OCI-LY3 (cell line): ENCODE measurements at regions not wholly inside any gene's neighbourhood (a gene's known extent, or its start where the extent isn't known, plus 50 kb on each side); places are given as distances from the start of the nearest gene placed in this dataset.

Experiments used
- H2AFZ ChIP-seq: fragments of 200-600, 300-600 bp; shearing (Covaris generic); 2 replicates; pipeline ENCODE4 v1.6.0; 2014; ENCODE audit warnings: antibody characterized with exemption, low read depth, low read length
- H3K27ac ChIP-seq: fragments of 200-600, 300-600 bp; sonication (generic); 2 replicates; pipeline ENCODE4 v1.5.1; 2014; ENCODE audit warnings: mild to moderate bottlenecking, low read length, moderate library complexity, mixed read lengths
- H3K27me3 ChIP-seq: fragments of 200-600, 300-600 bp; sonication (generic); 2 replicates; pipeline ENCODE4 v1.6.1; 2014; ENCODE audit warnings: low read depth, low read length, mixed read lengths
- H3K36me3 ChIP-seq: fragments of 200-600, 300-600 bp; sonication (generic); replicated peaks from 2 replicates; pipeline ENCODE3; 2014; ENCODE audit warnings: low read depth, low read length, mixed read lengths
- H3K4me1 ChIP-seq: fragments of 300-600, 200-600 bp; sonication (generic); 2 replicates; pipeline ENCODE4 v1.6.1; 2014; ENCODE audit warnings: low read length, mixed read lengths
- H3K4me2 ChIP-seq: fragments of 200-600, 300-600 bp; sonication (generic); 2 replicates; pipeline ENCODE4 v1.6.1; 2014; ENCODE audit warnings: low read length, mixed read lengths
- H3K4me3 ChIP-seq: fragments of 300-600, 200-600 bp; sonication (generic); 2 replicates; pipeline ENCODE4 v1.5.1; 2014; ENCODE audit warnings: antibody characterized with exemption, mild to moderate bottlenecking, low read length, moderate library complexity
- H3K79me2 ChIP-seq: fragments of 300-600, 200-600 bp; shearing (Covaris generic); 2 replicates; pipeline ENCODE4 v1.6.1; 2014; ENCODE audit warnings: mild to moderate bottlenecking, low read length, mixed read lengths
- H3K9ac ChIP-seq: fragments of 300-600, 200-600 bp; shearing (Covaris generic); 2 replicates; pipeline ENCODE4 v1.6.0; 2014; ENCODE audit warnings: mild to moderate bottlenecking, low read length, moderate library complexity
- H3K9me3 ChIP-seq: fragments of 200-600, 300-600 bp; shearing (Covaris generic); 2 replicates; pipeline ENCODE4 v1.6.1; 2014; ENCODE audit warnings: low read length, mixed read lengths; ENCODE audit not compliant: insufficient read depth
- H4K20me1 ChIP-seq: fragments of 200-600, 300-600 bp; sonication (generic); 2 replicates; pipeline ENCODE4 v1.6.1; 2016; ENCODE audit warnings: low read length, mixed read lengths; ENCODE audit not compliant: insufficient read depth
- CTCF ChIP-seq: fragments of 200-600, 300-600 bp; sonication (generic); IDR thresholded peaks from 2 replicates; pipeline ENCODE4 v1.5.1; 2014; ENCODE audit warnings: antibody characterized with exemption, low read length, low read depth
- EZH2phosphoT487 ChIP-seq: fragments of 200-600 bp; shearing (Covaris generic); IDR thresholded peaks from 2 replicates; pipeline ENCODE4 v1.6.1; 2018; ENCODE audit warnings: antibody characterized with exemption, mixed run types, low read depth

GRCh38 chr20:60069656-60070055, 111.4 kb downstream of the CDH26 start:
- Histone ChIP-seq H3K27ac (no peak overlapping the region), H3K4me1 (no peaks in the 10 kb centered on the region), H2AFZ (no peak overlapping the region), H3K4me2 (no peak overlapping the region), H3K79me2 (no peaks in the 10 kb centered on the region), H3K4me3 (no peak overlapping the region), H4K20me1 (no peaks in the 10 kb centered on the region), H3K36me3 (no peaks in the 10 kb centered on the region), H3K9ac (no peak overlapping the region), H3K27me3 (peaks cover 43% of the 10 kb centered on the region), H3K9me3 (no peaks in the 10 kb centered on the region)
- TF ChIP-seq EZH2phosphoT487 (no peak), CTCF (no peak)

DNA sequence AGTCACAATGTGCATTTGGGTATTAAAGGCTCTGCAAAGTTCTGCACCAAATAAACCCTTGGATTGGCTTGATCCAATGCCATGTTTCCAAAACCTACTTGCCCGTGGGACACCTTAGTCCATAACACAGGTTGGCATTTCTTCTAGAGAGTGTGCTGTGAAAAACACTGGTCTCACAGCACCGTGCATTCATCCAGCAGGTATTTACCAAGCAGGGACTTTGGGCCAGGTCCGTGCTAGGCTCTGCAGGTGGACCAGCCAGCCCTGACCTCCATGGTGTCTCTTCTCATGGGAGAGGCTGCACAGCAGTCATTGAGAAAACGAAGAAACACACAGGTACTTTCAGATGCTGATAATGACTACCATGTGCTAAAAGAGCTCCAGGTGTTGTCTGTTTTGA, 112.6 kb downstream of the CDH26 start:
- no peak overlapping the region for H3K27ac ChIP-seq
- H3K79me2 ChIP-seq, result no peaks in the 10 kb centered on the region
- no peak overlapping the region for H3K9ac ChIP-seq
- H3K36me3 ChIP-seq, result no peaks in the 10 kb centered on the region
- no peak overlapping the region for H3K4me2 ChIP-seq
- peaks cover 43% of the 10 kb centered on the region; the same call in 1 of the 2 replicates for H3K27me3 ChIP-seq
- no peaks in the 10 kb centered on the region for H3K4me1 ChIP-seq
- no peaks in the 10 kb centered on the region for H3K9me3 ChIP-seq
- no peak overlapping the region for H2AFZ ChIP-seq
- TF ChIP-seq EZH2phosphoT487 (no peak), CTCF (no peak)
- H3K4me3 ChIP-seq, result no peak overlapping the region
- no peaks in the 10 kb centered on the region for H4K20me1 ChIP-seq

GRCh38 chr20:60071965-60072364, 113.7 kb downstream of the CDH26 start:
- no peak overlapping the region for H3K4me2 ChIP-seq
- no peak overlapping the region for H3K9ac ChIP-seq
- no peaks in the 10 kb centered on the region for H3K79me2 ChIP-seq
- TF ChIP-seq EZH2phosphoT487, result no peak
- no peak for TF ChIP-seq CTCF
- H3K9me3 ChIP-seq, result no peaks in the 10 kb centered on the region
- no peak overlapping the region for H2AFZ ChIP-seq
- no peak overlapping the region for H3K4me3 ChIP-seq
- peaks cover 41% of the 10 kb centered on the region; the same call in 1 of the 2 replicates for H3K27me3 ChIP-seq
- H4K20me1 ChIP-seq, result no peaks in the 10 kb centered on the region
- H3K36me3 ChIP-seq, result no peaks in the 10 kb centered on the region
- H3K27ac ChIP-seq, result no peak overlapping the region
- no peaks in the 10 kb centered on the region for H3K4me1 ChIP-seq

GRCh38 chr20:60073086-60073485, 114.9 kb downstream of the CDH26 start:
- Histone ChIP-seq H3K27me3 (peaks cover 35% of the 10 kb centered on the region; the same call in 1 of the 2 replicates), H3K9me3 (no peaks in the 10 kb centered on the region), H3K79me2 (no peaks in the 10 kb centered on the region), H3K4me1 (no peaks in the 10 kb centered on the region), H3K4me2 (no peak overlapping the region), H3K27ac (no peak overlapping the region), H4K20me1 (no peaks in the 10 kb centered on the region), H3K4me3 (no peak overlapping the region), H2AFZ (no peak overlapping the region), H3K36me3 (no peaks in the 10 kb centered on the region), H3K9ac (no peak overlapping the region)
- TF ChIP-seq EZH2phosphoT487 (no peak), CTCF (no peak)
